HEK293 (cell line): ENCODE measurements at regions not wholly inside any gene's neighbourhood (a gene's known extent, or its start where the extent isn't known, plus 50 kb on each side); places are given as distances from the start of the nearest gene placed in this dataset.

Experiments used
- CTCF ChIA-PET: fragments of 350-600 bp; formaldehyde crosslinking; extraction: SDS; loops from one replicate; lab custom pipeline; 2021; ENCODE audit warnings: antibody characterized with exemption; lab: Yijun Ruan, JAX
- POLR2A ChIA-PET: fragments of 300-600 bp; formaldehyde crosslinking; extraction: SDS; loops from one replicate; lab custom pipeline; 2020; ENCODE audit warnings: antibody characterized with exemption, inconsistent platforms; lab: Yijun Ruan, JAX
- H3K27ac ChIP-seq: fragments of 200-500 bp; sonication (Bioruptor generic); 2 replicates; pipeline ENCODE4 v1.5.1; 2014; ENCODE audit warnings: low read depth, low read length, control low read depth, inconsistent platforms; ENCODE audit errors: extremely low read depth
- H3K36me3 ChIP-seq, 2 experiments: fragments of 200-500 bp in 1 of 2; sonication (Bioruptor generic) in 1 of 2; 1 replicate in 1 of 2; 2 replicates in 1 of 2; pipeline ENCODE4 v1.5.1; 2014 to 2017; ENCODE audit warnings: inconsistent platforms in 2 of 2, low read length in 2 of 2; ENCODE audit not compliant: control insufficient read depth in 2 of 2, insufficient read depth in 1 of 2
- H3K4me1 ChIP-seq: fragments of 200-500 bp; sonication (Bioruptor generic); 2 replicates; pipeline ENCODE4 v1.5.1; 2014; ENCODE audit warnings: mild to moderate bottlenecking, low read length, inconsistent platforms; ENCODE audit not compliant: control insufficient read depth, insufficient read depth
- H3K4me3 ChIP-seq: 2 replicates; pipeline ENCODE4 v1.5.1; 2011; ENCODE audit warnings: low read depth, mild to moderate bottlenecking, control low read depth, low read length, moderate library complexity
- H3K9me3 ChIP-seq: fragments of 200-500 bp; sonication (Bioruptor generic); 2 replicates; pipeline ENCODE4 v1.5.1; 2014; ENCODE audit warnings: low read depth, low read length, inconsistent platforms; ENCODE audit not compliant: control insufficient read depth, insufficient read depth
- BCL6B ChIP-seq: fragments of 450-650 bp; formaldehyde crosslinking; IDR thresholded peaks from 2 replicates; pipeline ENCODE4 v1.5.1; 2017; ENCODE audit warnings: missing biosample characterization, missing genetic modification characterization
- GFI1B ChIP-seq: fragments of 450-650 bp; formaldehyde crosslinking; IDR thresholded peaks from 2 replicates; pipeline ENCODE4 v1.5.1; 2016; ENCODE audit warnings: missing biosample characterization, missing genetic modification characterization
- TRIM28 ChIP-seq: IDR thresholded peaks from 2 replicates; pipeline ENCODE4 v1.6.1; 2011; ENCODE audit warnings: low read length, control low read depth, borderline replicate concordance
- YY1 ChIP-seq: fragments of 450-650 bp; formaldehyde crosslinking; IDR thresholded peaks from 2 replicates; pipeline ENCODE4 v1.5.1; 2018; ENCODE audit warnings: missing biosample characterization, missing genetic modification characterization
- ZBTB49 ChIP-seq: fragments of 450-650 bp; formaldehyde crosslinking; IDR thresholded peaks from 2 replicates; pipeline ENCODE4 v1.5.1; 2016; ENCODE audit warnings: missing biosample characterization, missing genetic modification characterization, low read depth
- ZNF146 ChIP-seq: fragments of 450-650 bp; formaldehyde crosslinking; IDR thresholded peaks from 2 replicates; pipeline ENCODE4 v1.5.1; 2016; ENCODE audit warnings: missing biosample characterization, missing genetic modification characterization
- ZNF169 ChIP-seq: fragments of 450-650 bp; formaldehyde crosslinking; IDR thresholded peaks from 2 replicates; pipeline ENCODE4 v1.5.1; 2016; ENCODE audit warnings: missing biosample characterization, missing genetic modification characterization
- ZNF292 ChIP-seq: fragments of 450-650 bp; formaldehyde crosslinking; IDR thresholded peaks from 2 replicates; pipeline ENCODE4 v1.5.1; 2016; ENCODE audit warnings: low read depth, missing biosample characterization, missing genetic modification characterization, borderline replicate concordance
- ZNF311 ChIP-seq: fragments of 450-650 bp; formaldehyde crosslinking; IDR thresholded peaks from 2 replicates; pipeline ENCODE4 v1.5.1; 2017; ENCODE audit warnings: missing biosample characterization, missing genetic modification characterization, borderline replicate concordance
- ZNF48 ChIP-seq: fragments of 450-650 bp; formaldehyde crosslinking; IDR thresholded peaks from 2 replicates; pipeline ENCODE4 v1.5.1; 2016; ENCODE audit warnings: missing biosample characterization, missing genetic modification characterization
- ZNF518A ChIP-seq: fragments of 450-650 bp; formaldehyde crosslinking; conservative IDR thresholded peaks from 2 replicates; pipeline ENCODE4 v1.5.1; 2016; ENCODE audit warnings: low read depth, missing biosample characterization, missing genetic modification characterization
- ZNF521 ChIP-seq: fragments of 450-650 bp; formaldehyde crosslinking; IDR thresholded peaks from 2 replicates; pipeline ENCODE4 v1.5.1; 2017; ENCODE audit warnings: missing biosample characterization, mild to moderate bottlenecking, missing genetic modification characterization
- ZNF530 ChIP-seq: fragments of 450-650 bp; formaldehyde crosslinking; IDR thresholded peaks from 2 replicates; pipeline ENCODE4 v1.5.1; 2016; ENCODE audit warnings: low read depth, missing biosample characterization, missing genetic modification characterization
- ZNF555 ChIP-seq: fragments of 450-650 bp; formaldehyde crosslinking; conservative IDR thresholded peaks from 2 replicates; pipeline ENCODE4 v1.5.1; 2017; ENCODE audit warnings: missing biosample characterization, mild to moderate bottlenecking, missing genetic modification characterization, inconsistent platforms
- ZNF571 ChIP-seq: fragments of 450-650 bp; formaldehyde crosslinking; IDR thresholded peaks from 2 replicates; pipeline ENCODE4 v1.5.0; 2017; ENCODE audit warnings: missing biosample characterization, missing genetic modification characterization
- ZSCAN16 ChIP-seq: fragments of 450-650 bp; formaldehyde crosslinking; IDR thresholded peaks from 2 replicates; pipeline ENCODE4 v1.5.1; 2016; ENCODE audit warnings: missing biosample characterization, missing genetic modification characterization
- TF ChIP-seq, protein P1 (sequence below): fragments of 450-650 bp; formaldehyde crosslinking; IDR thresholded peaks from 2 replicates; pipeline ENCODE4 v1.5.0; 2017; ENCODE audit warnings: missing biosample characterization, missing genetic modification characterization, borderline replicate concordance
- TF ChIP-seq, protein P2 (sequence below): fragments of 450-650 bp; formaldehyde crosslinking; IDR thresholded peaks from 2 replicates; pipeline ENCODE4 v1.5.1; 2017; ENCODE audit warnings: missing biosample characterization, missing genetic modification characterization

DNA sequence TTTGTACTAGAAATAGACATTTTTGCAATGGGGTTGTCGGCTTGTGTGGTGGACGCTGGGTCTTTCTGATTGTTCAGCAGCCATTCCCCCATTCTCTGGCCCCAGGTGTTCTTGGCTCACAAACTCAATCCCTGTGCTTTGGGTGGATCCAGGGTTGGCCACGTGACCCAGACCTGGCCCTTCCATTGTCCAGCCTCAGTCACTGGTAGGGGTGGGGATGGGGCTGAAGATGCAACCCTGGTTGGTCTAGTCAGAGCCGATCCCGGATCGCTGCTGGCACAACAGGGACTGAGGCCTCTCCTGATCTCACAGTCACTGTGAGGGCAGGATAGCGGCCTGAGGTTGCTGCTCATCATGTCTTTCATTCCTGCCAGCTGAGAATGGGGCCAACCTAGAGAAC is 365.3 kb upstream of the SULF2 start:
- H3K9me3 ChIP-seq = no peaks in the 10 kb centered on the region
- TF ChIP-seq TRIM28 = no peak
- no peak for TF ChIP-seq ZNF169 (tag by site-specific recombination)
- no peak for TF ChIP-seq BCL6B
- no peak for TF ChIP-seq ZSCAN16 (tag by site-specific recombination)
- no peak for TF ChIP-seq YY1 (tag by site-specific recombination)
- TF ChIP-seq GFI1B = no peak
- TF ChIP-seq, protein P1, sequence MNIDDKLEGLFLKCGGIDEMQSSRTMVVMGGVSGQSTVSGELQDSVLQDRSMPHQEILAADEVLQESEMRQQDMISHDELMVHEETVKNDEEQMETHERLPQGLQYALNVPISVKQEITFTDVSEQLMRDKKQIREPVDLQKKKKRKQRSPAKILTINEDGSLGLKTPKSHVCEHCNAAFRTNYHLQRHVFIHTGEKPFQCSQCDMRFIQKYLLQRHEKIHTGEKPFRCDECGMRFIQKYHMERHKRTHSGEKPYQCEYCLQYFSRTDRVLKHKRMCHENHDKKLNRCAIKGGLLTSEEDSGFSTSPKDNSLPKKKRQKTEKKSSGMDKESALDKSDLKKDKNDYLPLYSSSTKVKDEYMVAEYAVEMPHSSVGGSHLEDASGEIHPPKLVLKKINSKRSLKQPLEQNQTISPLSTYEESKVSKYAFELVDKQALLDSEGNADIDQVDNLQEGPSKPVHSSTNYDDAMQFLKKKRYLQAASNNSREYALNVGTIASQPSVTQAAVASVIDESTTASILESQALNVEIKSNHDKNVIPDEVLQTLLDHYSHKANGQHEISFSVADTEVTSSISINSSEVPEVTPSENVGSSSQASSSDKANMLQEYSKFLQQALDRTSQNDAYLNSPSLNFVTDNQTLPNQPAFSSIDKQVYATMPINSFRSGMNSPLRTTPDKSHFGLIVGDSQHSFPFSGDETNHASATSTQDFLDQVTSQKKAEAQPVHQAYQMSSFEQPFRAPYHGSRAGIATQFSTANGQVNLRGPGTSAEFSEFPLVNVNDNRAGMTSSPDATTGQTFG = no peak
- no peak for TF ChIP-seq ZNF311 (tag by site-specific recombination)
- no peak for TF ChIP-seq ZNF146 (tag by site-specific recombination)
- TF ChIP-seq ZNF571 (tag by site-specific recombination) = no peak
- TF ChIP-seq, protein P2, sequence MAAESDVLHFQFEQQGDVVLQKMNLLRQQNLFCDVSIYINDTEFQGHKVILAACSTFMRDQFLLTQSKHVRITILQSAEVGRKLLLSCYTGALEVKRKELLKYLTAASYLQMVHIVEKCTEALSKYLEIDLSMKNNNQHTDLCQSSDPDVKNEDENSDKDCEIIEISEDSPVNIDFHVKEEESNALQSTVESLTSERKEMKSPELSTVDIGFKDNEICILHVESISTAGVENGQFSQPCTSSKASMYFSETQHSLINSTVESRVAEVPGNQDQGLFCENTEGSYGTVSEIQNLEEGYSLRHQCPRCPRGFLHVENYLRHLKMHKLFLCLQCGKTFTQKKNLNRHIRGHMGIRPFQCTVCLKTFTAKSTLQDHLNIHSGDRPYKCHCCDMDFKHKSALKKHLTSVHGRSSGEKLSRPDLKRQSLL (tag by site-specific recombination) = no peak
- TF ChIP-seq ZNF530 (tag by site-specific recombination) = no peak
- TF ChIP-seq ZNF521 = no peak
- TF ChIP-seq ZNF518A (tag by site-specific recombination) = no peak
- no peak for TF ChIP-seq ZNF48 (tag by site-specific recombination)
- no peak for TF ChIP-seq ZNF555 (tag by site-specific recombination)
- no peak for TF ChIP-seq ZBTB49
- no peak for TF ChIP-seq ZNF292
- TF ChIP-seq, all 188 proteins: peak for 0
- H3K27ac ChIP-seq = no peak overlapping the region
- no peaks in the 10 kb centered on the region for H3K4me1 ChIP-seq
- H3K36me3 ChIP-seq = no peaks in the 10 kb centered on the region
- POLR2A ChIA-PET = no interaction called here
- no peak overlapping the region for H3K4me3 ChIP-seq
- CTCF ChIA-PET = no interaction called here
